Activated CD8-positive, alpha-beta memory T cell treated with anti-CD3 and anti-CD28 coated beads, Interleukin-2, amount 10 ng/mL, durations not matched to agents 7 days and 5 days (primary cell): ENCODE measurements at regions not wholly inside any gene's neighbourhood (a gene's known extent, or its start where the extent isn't known, plus 50 kb on each side); places are given as distances from the start of the nearest gene placed in this dataset.
"Not testable (repeated sequence)": the region's sequence is repeated elsewhere in the genome, so short reads cannot be mapped to it uniquely, and the experiment has no call there.

Source experiments
- ATAC-seq: fragments of 150-1000 bp; cut with Tn5 transposase; one replicate; pipeline ENCODE4 v1.10.0; 2021; ENCODE audit warnings: moderate library complexity
- CTCF ChIA-PET: fragments of 350-600 bp; sonication (Branson Sonifier 250); formaldehyde crosslinking; loops from one replicate; lab custom pipeline; 2021; ENCODE audit warnings: antibody characterized with exemption; lab: Charles Lee
- DNase-seq: peaks from one replicate; pipeline ENCODE4 v3.0.0-alpha.2; 2020
- H3K27ac Mint-ChIP-seq: one replicate; pipeline ENCODE4 v1.8.0; 2021; ENCODE audit warnings: mild to moderate bottlenecking, mixed read lengths
- H3K27me3 Mint-ChIP-seq: one replicate; pipeline ENCODE4 v1.8.0; 2021; ENCODE audit warnings: mixed read lengths
- H3K36me3 Mint-ChIP-seq: one replicate; pipeline ENCODE4 v1.8.0; 2021; ENCODE audit warnings: mild to moderate bottlenecking, mixed read lengths
- H3K4me1 Mint-ChIP-seq: one replicate; pipeline ENCODE4 v1.8.0; 2021; ENCODE audit warnings: mixed read lengths
- H3K4me3 Mint-ChIP-seq: one replicate; pipeline ENCODE4 v1.8.0; 2021; ENCODE audit warnings: mild to moderate bottlenecking, moderate library complexity, mixed read lengths
- H3K9me3 Mint-ChIP-seq: one replicate; pipeline ENCODE4 v1.8.0; 2022; ENCODE audit warnings: low read depth, mixed read lengths

DNA sequence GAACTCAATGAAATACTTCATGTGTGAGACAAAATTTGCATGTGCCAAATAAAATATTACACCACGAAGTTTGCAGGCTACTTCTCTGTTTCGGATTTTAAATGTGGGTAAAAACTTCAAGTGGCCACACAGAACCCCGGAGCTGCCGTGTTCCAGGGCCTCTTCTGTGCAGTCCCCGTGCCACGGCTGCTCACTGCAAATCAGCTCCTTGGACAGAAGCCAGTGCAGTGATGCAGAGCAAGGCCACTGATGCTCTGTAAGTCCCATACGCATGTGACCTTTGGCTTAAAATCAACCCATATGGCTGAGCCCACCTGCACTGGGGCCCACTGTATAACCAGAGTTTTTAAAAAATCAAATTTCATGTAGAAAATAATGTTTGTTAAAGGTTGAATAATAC, 1309.4 kb downstream of the TBC1D22A start:
- no peak overlapping the region for H3K27ac Mint-ChIP-seq
- no peaks in the 10 kb centered on the region for H3K36me3 Mint-ChIP-seq
- no peak for DNase-seq
- CTCF ChIA-PET: no interaction called here
- no peaks in the 10 kb centered on the region for H3K4me1 Mint-ChIP-seq
- no peak for ATAC-seq
- no peaks in the 10 kb centered on the region for H3K9me3 Mint-ChIP-seq
- peaks cover 28% of the 10 kb centered on the region for H3K27me3 Mint-ChIP-seq
- H3K4me3 Mint-ChIP-seq: no peak overlapping the region

DNA sequence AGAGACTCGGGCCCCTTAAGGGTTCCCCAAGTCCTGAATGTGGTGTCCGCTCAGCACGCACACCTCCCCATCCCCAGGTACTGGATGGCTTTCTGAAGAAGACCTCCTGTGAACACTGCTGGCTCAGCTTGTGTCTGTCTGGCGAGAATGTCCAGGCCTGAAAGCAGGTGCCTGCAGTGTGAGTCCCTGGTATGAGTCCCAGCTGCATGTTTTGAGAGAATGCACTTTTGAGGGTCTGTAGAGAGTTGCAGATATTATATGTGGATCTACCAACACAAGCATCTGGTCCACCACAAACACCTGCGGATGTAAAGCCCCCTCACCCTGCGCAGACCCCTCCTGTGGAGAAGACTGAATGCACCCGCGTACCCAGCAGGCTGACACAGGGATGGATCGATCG, 1308.9 kb downstream of the TBC1D22A start:
- Mint-ChIP-seq H3K36me3 (no peaks in the 10 kb centered on the region), H3K9me3 (no peaks in the 10 kb centered on the region), H3K27me3 (peaks cover 23% of the 10 kb centered on the region), H3K4me3 (no peak overlapping the region), H3K27ac (no peak overlapping the region), H3K4me1 (no peaks in the 10 kb centered on the region)
- ATAC-seq (no peak), DNase-seq (no peak)
- CTCF ChIA-PET: no interaction called here

DNA sequence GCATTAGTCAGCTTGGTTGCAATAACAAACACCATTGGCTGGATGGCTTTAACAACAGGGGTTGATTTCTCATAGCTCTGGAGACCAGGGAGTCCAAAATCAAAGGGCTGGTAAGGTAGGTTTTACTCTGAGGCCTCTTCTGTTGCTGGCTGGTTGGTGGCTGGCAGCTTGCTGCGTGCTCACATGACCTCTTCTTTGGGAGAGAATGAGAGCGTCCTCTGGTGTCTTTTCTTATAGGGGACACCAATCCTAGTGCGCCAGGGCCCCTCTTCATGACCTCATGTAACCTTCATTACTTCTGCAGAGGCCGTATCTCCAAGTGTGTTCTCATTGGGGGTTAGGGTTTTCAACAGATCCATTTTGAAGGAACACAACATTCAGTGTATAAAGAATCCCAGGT, 1308.3 kb downstream of the TBC1D22A start:
- Mint-ChIP-seq H3K9me3 (no peaks in the 10 kb centered on the region), H3K36me3 (no peaks in the 10 kb centered on the region), H3K4me3 (no peak overlapping the region), H3K27ac (no peak overlapping the region), H3K4me1 (no peaks in the 10 kb centered on the region), H3K27me3 (peaks cover 19% of the 10 kb centered on the region)
- no peak for ATAC-seq
- CTCF ChIA-PET: no interaction called here
- DNase-seq: no peak

DNA sequence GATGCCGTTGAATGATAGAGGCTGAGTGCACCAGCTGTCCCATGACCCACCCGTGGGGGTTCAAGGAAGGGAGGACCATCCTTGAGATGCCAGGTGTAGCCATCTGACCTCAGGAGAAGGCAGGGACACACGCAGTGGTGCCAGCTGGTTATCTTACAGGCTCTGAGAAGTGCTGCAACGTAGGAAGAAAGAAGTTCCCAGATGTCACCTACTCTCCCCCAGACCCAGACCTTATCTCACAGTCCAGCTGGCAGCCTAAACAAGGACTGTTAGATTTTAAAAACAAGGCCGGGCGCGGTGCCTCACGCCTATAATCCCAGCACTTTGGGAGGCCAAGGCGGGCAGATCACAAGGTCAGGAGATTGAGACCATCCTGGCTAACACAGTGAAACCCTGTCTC, 1307.6 kb downstream of the TBC1D22A start:
- no peaks in the 10 kb centered on the region for H3K36me3 Mint-ChIP-seq
- no peak overlapping the region for H3K4me3 Mint-ChIP-seq
- peaks cover 17% of the 10 kb centered on the region for H3K27me3 Mint-ChIP-seq
- CTCF ChIA-PET: no interaction called here
- DNase-seq: no peak
- H3K4me1 Mint-ChIP-seq: no peaks in the 10 kb centered on the region
- ATAC-seq: no peak
- no peaks in the 10 kb centered on the region for H3K9me3 Mint-ChIP-seq
- H3K27ac Mint-ChIP-seq: no peak overlapping the region

DNA sequence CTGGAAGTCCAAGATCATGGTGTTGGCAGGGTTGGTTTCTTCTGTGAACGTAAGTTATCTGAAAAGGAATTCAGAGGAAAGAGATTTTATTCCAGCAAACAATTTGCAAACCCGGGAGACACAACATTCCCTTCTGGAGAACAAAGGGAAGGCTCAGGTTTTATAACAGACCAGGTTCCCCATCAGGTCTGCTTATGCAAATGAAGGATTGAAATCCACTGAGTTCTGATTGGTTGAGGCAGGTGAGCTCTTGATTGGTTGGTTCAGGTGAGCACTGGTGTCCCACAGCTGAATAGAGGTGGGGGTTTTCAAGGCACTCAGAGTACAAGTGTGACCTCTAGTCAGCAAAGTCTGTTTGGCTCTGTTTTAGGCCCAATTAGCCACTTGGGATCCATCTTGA, 1306.8 kb downstream of the TBC1D22A start:
- no peaks in the 10 kb centered on the region for H3K4me1 Mint-ChIP-seq
- no peaks in the 10 kb centered on the region for H3K36me3 Mint-ChIP-seq
- no peaks in the 10 kb centered on the region for H3K9me3 Mint-ChIP-seq
- no peak for ATAC-seq
- no peak overlapping the region for H3K27ac Mint-ChIP-seq
- no peak for DNase-seq
- CTCF ChIA-PET: no interaction called here
- peaks cover 11% of the 10 kb centered on the region for H3K27me3 Mint-ChIP-seq
- H3K4me3 Mint-ChIP-seq: no peak overlapping the region

DNA sequence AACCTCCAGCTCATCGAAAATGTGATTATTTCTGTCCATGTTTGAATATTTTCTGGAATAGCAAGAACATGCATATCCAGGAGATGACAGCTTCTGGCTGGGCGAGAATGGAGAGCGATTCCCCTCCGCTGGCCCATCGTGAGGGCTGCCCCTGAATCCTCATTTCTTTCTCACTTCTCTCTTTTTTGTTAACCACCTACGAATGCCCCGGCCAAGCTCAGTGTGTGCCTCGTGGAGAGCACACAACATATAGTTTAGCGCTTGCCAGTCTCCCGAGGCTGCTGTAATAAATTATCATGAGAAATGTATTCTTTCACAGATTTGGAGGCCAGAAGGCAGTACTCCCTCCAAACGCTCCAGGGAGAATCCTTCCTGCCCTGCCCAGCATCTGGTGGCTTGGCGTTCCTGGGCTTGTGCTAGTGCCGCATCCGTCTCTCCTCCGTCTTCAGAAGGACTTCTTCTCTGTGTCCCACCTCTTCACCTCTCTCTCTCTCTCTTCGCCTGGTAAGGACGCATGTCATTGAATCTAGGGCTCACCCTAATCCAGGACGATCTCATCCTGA, 1306.0 kb downstream of the TBC1D22A start:
- Mint-ChIP-seq H3K27ac (no peak overlapping the region), H3K4me3 (no peak overlapping the region), H3K9me3 (no peaks in the 10 kb centered on the region), H3K27me3 (peaks cover 5% of the 10 kb centered on the region), H3K36me3 (no peaks in the 10 kb centered on the region), H3K4me1 (no peaks in the 10 kb centered on the region)
- DNase-seq (no peak), ATAC-seq (no peak)
- CTCF ChIA-PET: no interaction called here

DNA sequence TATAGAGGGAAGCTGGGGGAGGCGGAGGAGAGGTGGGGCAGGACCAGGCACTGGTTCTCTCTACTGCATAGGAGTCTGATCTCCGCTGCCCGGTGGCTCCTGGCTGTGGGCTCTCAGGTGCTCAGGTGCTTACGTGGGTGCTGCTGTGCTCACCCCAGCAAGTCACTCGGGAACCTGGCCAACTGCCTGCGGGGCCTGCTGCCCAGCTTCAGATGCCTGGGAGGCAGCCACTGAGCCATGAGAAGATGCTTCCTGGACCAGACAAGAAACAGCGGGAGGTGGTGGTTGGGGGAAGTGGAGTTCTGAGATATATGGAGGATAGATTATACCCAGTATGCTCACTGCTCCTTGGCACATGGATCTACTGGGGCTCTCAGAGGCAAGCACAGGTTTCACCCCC, 1303.4 kb downstream of the TBC1D22A start:
- H3K4me3 Mint-ChIP-seq: no peak overlapping the region
- no peaks in the 10 kb centered on the region for H3K9me3 Mint-ChIP-seq
- no peak for ATAC-seq
- no peaks in the 10 kb centered on the region for H3K4me1 Mint-ChIP-seq
- H3K27me3 Mint-ChIP-seq: no peaks in the 10 kb centered on the region
- CTCF ChIA-PET: no interaction called here
- H3K27ac Mint-ChIP-seq: no peak overlapping the region
- no peaks in the 10 kb centered on the region for H3K36me3 Mint-ChIP-seq
- no peak for DNase-seq

DNA sequence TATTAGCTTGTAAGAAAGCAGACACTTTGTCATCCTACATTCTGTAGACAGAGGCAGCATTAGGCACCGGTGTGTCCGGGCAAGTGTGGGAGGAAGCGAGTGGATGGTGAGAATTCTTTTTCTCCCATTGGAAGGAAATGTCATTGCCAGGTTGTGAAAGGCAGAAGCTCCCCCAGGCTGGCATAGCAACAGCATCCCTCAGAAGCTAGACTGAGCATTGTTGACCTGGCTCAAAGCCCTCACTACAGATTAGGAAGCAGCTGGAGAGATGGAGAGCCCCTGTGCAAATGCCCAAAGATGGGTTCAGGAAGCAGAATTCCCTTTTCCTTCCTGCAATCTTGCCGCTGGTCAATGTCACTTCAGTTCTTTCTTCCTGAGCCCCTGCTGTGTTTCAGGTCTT, 1299.3 kb downstream of the TBC1D22A start:
- Mint-ChIP-seq H3K27ac (no peak overlapping the region), H3K36me3 (no peaks in the 10 kb centered on the region), H3K27me3 (peaks cover 3% of the 10 kb centered on the region), H3K9me3 (no peaks in the 10 kb centered on the region), H3K4me3 (no peak overlapping the region), H3K4me1 (no peaks in the 10 kb centered on the region)
- CTCF ChIA-PET: no interaction called here
- no peak for ATAC-seq
- DNase-seq: no peak

DNA sequence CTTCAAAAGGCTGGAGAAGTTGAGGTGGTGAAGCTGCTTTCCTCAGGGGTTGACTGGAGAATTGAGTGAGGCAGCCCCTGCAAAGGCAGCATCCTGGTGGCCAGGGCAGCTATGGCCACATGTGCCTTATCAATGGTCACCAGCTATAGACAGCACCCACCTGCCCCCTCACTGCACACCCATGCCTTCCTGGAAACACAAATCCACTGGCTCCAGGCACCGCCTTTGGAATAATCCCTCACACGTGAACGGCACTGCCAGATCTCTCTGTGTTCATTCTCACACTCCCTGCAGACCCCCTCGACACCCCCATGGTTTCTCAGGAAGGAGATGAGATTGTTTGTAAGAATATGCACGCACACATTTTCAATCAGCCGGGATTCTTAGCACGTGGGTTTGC, 1297.8 kb downstream of the TBC1D22A start:
- Mint-ChIP-seq H3K9me3 (no peaks in the 10 kb centered on the region), H3K4me1 (no peaks in the 10 kb centered on the region), H3K36me3 (no peaks in the 10 kb centered on the region), H3K4me3 (no peak overlapping the region), H3K27ac (no peak overlapping the region), H3K27me3 (peaks cover 3% of the 10 kb centered on the region)
- CTCF ChIA-PET: no interaction called here
- ATAC-seq (no peak), DNase-seq (no peak)

DNA sequence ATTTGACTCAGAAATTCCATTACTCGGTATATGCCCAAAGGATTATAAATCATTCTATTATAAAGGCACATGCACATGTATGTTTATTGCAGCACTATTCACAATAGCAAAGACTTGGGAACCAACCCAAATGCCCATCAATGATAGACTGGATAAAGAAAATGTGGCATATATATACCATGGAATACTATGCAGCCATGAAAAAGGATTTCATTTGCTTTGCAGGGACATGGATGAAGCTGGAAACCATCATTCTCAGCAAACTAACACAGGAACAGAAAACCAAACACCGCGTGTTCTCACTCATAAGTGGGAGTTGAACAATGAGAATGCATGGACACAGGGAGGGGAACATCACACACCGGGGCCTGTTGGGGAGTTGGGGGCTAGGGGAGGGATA, 1297.1 kb downstream of the TBC1D22A start:
- DNase-seq, H3K27ac Mint-ChIP-seq, H3K9me3 Mint-ChIP-seq, H3K4me1 Mint-ChIP-seq, H3K36me3 Mint-ChIP-seq, H3K4me3 Mint-ChIP-seq, ATAC-seq, CTCF ChIA-PET, H3K27me3 Mint-ChIP-seq: not testable (repeated sequence)

DNA sequence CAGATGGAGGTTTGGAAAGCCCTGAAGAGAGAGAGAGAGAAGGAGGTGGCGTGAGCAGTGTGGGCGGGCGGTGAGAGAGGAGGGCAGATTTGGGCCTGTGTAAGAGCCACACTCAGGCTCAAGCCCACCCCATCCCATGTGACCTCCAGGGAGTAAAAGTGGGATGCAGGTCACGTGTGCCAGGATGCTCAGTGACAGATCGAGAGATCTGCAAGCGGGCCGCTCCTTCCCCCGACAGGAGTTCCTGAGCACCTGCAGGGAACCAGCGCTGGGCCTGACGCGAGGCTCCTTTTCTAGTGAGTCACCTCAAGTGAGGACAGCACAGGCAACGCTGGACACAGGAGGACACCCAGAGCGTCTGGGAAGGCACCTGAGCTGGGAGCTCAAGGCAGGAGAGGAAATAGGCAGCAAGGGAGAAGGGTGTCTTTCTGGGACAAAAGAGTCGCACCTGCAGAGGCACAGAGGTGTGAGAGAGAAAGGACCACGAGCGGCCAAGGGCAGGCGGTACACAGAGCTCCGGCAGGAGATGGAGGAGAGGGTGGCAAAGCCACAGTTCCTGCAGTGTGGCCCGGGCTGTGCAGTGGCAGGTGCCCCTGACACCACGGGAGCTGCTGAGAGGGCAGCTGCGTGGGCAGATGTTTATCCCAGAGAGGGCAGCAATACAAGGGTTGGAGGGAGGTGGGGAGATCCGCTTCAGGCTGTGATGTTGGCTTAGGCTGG, 1294.8 kb downstream of the TBC1D22A start:
- no peak for ATAC-seq
- Mint-ChIP-seq H3K4me3 (no peak overlapping the region), H3K36me3 (no peaks in the 10 kb centered on the region)

DNA sequence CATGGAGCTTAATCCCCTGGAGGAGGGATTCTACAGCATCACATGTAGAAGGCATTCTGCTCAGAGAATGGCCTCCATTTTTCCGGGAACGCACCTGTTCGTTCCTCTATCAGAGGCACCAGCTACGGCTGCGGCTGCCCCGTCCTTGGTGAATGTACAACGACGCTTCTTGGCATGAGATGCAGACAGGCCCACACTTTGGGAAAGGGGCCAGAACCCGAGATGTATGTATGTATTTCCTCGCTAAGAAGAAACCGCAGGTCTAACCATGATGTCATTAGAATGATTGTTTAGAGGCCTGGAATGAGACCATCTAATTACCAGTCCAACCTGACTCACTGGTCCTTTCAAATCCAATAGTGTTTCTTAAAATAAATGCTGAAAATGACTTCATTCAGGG, 1293.4 kb downstream of the TBC1D22A start:
- Mint-ChIP-seq H3K36me3 (no peaks in the 10 kb centered on the region), H3K4me1 (no peaks in the 10 kb centered on the region), H3K27me3 (peaks cover 3% of the 10 kb centered on the region), H3K4me3 (no peak overlapping the region), H3K27ac (no peak overlapping the region), H3K9me3 (no peaks in the 10 kb centered on the region)
- DNase-seq: no peak
- CTCF ChIA-PET: no interaction called here
- no peak for ATAC-seq

More for the DNA sequence above, 1294.8 kb downstream of the TBC1D22A start:
- DNase-seq: no peak
- Mint-ChIP-seq H3K27ac (no peak overlapping the region), H3K9me3 (no peaks in the 10 kb centered on the region), H3K27me3 (peaks cover 3% of the 10 kb centered on the region), H3K4me1 (no peaks in the 10 kb centered on the region)
- CTCF ChIA-PET: no interaction called here

DNA sequence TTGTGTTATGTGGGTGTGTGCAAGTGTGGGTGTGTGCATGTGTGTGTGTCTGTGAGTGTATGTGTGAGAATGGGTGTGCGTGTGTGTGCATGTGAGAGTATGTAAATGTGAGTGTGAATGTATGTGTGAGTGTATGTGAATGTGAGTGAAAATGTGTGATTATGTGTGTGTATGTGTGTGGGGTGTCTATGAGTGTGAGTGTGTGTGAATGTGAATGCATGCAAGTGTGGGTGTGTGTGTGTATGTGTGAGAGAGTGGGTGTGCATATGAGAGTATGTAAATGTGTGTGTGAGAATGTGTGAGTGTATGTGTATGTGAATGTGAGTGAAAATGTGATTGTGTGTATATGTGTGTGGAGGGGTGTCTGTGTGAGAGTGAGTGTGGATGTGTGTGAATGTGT, 1292.7 kb downstream of the TBC1D22A start:
- no peak for ATAC-seq
- H3K27me3 Mint-ChIP-seq: peaks cover 3% of the 10 kb centered on the region
- H3K4me3 Mint-ChIP-seq: no peak overlapping the region
- H3K27ac Mint-ChIP-seq: no peak overlapping the region
- no peaks in the 10 kb centered on the region for H3K36me3 Mint-ChIP-seq
- no peak for DNase-seq
- no peaks in the 10 kb centered on the region for H3K9me3 Mint-ChIP-seq
- H3K4me1 Mint-ChIP-seq: no peaks in the 10 kb centered on the region
- CTCF ChIA-PET: no interaction called here

DNA sequence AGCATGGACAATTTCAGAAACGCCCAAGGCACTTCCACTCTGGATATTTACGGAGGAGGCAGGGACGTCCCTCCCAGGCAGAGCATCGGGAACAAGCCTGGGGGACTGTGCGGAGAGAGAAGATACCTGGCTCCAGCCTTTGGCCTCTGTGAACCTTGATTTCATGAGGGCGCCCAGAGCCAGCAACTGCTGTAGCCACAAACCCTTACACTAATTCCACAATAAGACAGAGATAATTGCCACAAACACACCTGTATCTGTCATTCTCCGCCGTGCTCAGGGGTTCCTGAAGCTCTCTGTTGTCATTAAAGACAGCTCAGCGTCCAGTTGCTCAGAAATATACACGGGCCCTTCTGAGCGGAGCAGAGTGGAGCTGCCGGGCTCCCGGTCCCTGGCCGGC, 1292.1 kb downstream of the TBC1D22A start:
- Mint-ChIP-seq H3K27me3 (peaks cover 3% of the 10 kb centered on the region), H3K27ac (no peak overlapping the region), H3K36me3 (no peaks in the 10 kb centered on the region), H3K4me1 (no peaks in the 10 kb centered on the region), H3K9me3 (no peaks in the 10 kb centered on the region), H3K4me3 (no peak overlapping the region)
- DNase-seq (no peak), ATAC-seq (no peak)
- CTCF ChIA-PET: no interaction called here
